Skeletal muscle satellite cell (primary cell): ENCODE measurements at regions not wholly inside any gene's neighbourhood (a gene's known extent, or its start where the extent isn't known, plus 50 kb on each side); places are given as distances from the start of the nearest gene placed in this dataset.
"Not testable (repeated sequence)": the region's sequence is repeated elsewhere in the genome, so short reads cannot be mapped to it uniquely, and the experiment has no call there.

Source experiments
- H3K27me3 ChIP-seq: 2 replicates; pipeline ENCODE4 v1.7.0; 2013; ENCODE audit warnings: low read length; ENCODE audit not compliant: control insufficient read depth, insufficient read depth
- H3K36me3 ChIP-seq: 2 replicates; pipeline ENCODE4 v1.7.0; 2013; ENCODE audit warnings: mild to moderate bottlenecking, control low read depth, low read length; ENCODE audit not compliant: insufficient read depth
- H3K4me1 ChIP-seq: 2 replicates; pipeline ENCODE4 v1.7.0; 2013; ENCODE audit warnings: low read length; ENCODE audit not compliant: control insufficient read depth, insufficient read depth
- H3K4me2 ChIP-seq: 2 replicates; pipeline ENCODE4 v1.7.0; 2013; ENCODE audit warnings: mild to moderate bottlenecking, low read length
- H3K4me3 ChIP-seq: 2 replicates; pipeline ENCODE4 v1.7.0; 2013; ENCODE audit warnings: low read length
- H3K9ac ChIP-seq: 2 replicates; pipeline ENCODE4 v1.7.0; 2013; ENCODE audit warnings: mild to moderate bottlenecking, low read depth, low read length, moderate library complexity
- H3K9me3 ChIP-seq: replicated peaks from 2 replicates; pipeline ENCODE4 v1.7.0; 2013; ENCODE audit warnings: mild to moderate bottlenecking, control low read depth, low read length

- H3K4me1 ChIP-seq, result peaks cover 8% of the 10 kb centered on the region
- no peak overlapping the region for H3K9ac ChIP-seq
These were observed 125.5 kb upstream of the ERRFI1 start for GRCh38 chr1:8151647-8152046.

DNA sequence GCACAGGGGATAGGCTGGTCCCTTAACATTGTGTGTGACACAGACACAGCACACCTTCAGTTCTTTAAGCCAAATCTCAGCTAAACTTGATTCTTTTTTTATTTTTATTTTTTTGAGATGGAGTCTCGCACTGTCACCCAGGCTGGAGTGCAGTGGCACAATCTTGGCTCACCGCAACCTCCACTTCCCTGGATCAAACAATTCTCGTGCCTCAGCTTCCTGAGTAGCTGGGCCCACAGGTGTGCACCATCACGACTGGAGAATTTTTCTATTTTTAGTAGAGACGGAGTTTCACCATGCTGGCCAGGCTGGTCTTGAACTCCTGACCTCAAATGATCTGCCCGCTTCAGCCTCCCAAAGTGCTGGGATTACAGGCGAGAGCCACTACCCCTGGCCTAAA lies 123.6 kb upstream of the ERRFI1 start:
- not testable (repeated sequence) for H3K9ac ChIP-seq, H3K4me2 ChIP-seq, H3K9me3 ChIP-seq, H3K4me1 ChIP-seq, H3K4me3 ChIP-seq, H3K27me3 ChIP-seq, H3K36me3 ChIP-seq

More at GRCh38 chr1:8151647-8152046, 125.5 kb upstream of the ERRFI1 start:
- Histone ChIP-seq H3K9me3 (no peaks in the 10 kb centered on the region), H3K4me2 (no peak overlapping the region), H3K4me3 (no peak overlapping the region), H3K36me3 (no peaks in the 10 kb centered on the region), H3K27me3 (no peaks in the 10 kb centered on the region)

DNA sequence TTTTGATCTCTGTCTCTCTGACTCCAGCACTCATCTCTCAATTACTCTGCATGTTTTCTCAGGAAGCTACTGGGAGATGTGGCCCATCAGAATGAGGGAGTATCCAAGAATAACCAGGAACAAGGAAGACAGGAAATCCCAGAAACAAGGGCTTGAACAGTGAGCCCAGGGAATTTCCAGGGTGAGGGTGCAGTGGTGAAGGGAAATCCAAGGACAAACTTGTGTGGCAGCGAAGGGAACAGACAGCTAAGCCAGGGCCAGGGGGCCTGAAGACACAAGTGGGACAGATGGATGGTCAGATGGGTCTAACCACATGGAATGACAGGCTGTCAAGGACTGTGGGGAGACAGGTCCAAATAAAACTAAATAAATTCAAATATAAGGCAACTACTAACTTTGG lies 121.8 kb upstream of the ERRFI1 start:
- Histone ChIP-seq H3K4me2 (no peak overlapping the region), H3K4me1 (no peaks in the 10 kb centered on the region), H3K27me3 (no peaks in the 10 kb centered on the region), H3K9ac (no peak overlapping the region), H3K36me3 (no peaks in the 10 kb centered on the region), H3K9me3 (no peaks in the 10 kb centered on the region), H3K4me3 (no peak overlapping the region)

GRCh38 chr1:8146257-8146855 lies 120.2 kb upstream of the ERRFI1 start:
- no peak overlapping the region for H3K4me2 ChIP-seq
- H3K27me3 ChIP-seq, result no peaks in the 10 kb centered on the region
- H3K36me3 ChIP-seq, result no peaks in the 10 kb centered on the region
- H3K9ac ChIP-seq, result no peak overlapping the region
- no peaks in the 10 kb centered on the region for H3K9me3 ChIP-seq
- H3K4me3 ChIP-seq, result no peak overlapping the region
- peaks cover 8% of the 10 kb centered on the region for H3K4me1 ChIP-seq

DNA sequence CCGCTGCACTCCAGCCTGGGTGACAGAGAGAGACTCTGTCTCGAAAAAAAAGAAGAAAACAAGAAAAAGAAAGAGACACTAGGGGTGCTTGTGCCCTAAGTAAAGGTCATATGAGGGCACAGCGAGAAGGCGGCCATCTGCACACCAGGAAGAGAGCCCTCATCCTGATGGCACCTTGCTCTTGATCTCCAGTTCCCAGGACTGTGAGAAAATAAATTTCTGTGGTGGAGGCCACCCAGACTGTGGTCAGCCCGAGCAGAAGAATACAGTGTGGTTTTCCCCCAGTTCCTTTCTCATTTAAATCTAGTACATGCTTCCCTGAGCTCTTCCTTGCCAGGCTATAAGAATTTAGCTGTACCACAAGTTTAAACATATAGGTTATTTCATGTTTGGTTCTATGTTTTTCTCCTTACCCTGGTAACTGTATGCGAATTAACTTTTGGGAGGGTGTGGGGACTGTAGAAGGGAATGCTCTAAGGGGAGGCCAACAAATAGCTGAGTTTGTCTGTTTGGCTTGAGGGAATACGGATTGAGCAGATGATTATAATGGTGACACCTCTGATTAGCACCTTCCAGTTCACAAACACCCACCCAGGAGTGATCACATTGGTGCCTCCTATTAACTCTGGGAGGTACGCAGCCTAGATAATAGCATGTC lies 119.6 kb upstream of the ERRFI1 start:
- Histone ChIP-seq H3K9me3 (no peaks in the 10 kb centered on the region), H3K4me3 (no peak overlapping the region)

DNA sequence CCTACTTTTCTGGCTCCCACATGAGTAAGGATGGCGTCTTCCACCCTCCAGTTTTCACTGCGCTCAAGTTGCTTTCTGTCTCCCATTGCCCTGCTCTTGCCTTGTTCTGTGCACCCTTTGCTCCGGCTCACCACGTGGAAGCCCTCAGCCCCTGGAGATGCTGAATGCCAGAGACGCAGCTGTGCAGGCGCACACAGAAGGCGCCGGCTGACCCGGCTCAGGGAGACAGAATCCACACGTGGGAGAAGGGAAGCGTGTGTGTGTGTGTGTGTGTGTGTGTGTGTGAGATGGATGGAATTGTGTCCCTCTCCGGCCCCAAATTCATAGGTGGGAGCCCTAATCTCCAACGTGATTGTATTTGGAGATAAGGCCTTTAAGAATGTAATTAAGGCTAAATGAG lies 118.2 kb upstream of the ERRFI1 start:
- Histone ChIP-seq H3K4me2 (no peak overlapping the region), H3K4me1 (peaks cover 9% of the 10 kb centered on the region), H3K36me3 (no peaks in the 10 kb centered on the region), H3K9me3 (no peaks in the 10 kb centered on the region), H3K9ac (no peak overlapping the region), H3K27me3 (no peaks in the 10 kb centered on the region), H3K4me3 (no peak overlapping the region)

More for the DNA sequence above, 119.6 kb upstream of the ERRFI1 start:
- H3K4me2 ChIP-seq, result no peak overlapping the region
- no peaks in the 10 kb centered on the region for H3K27me3 ChIP-seq
- no peaks in the 10 kb centered on the region for H3K36me3 ChIP-seq
- peaks cover 9% of the 10 kb centered on the region for H3K4me1 ChIP-seq
- H3K9ac ChIP-seq, result no peak overlapping the region

- H3K27me3 ChIP-seq, result no peaks in the 10 kb centered on the region
- H3K4me2 ChIP-seq, result no peak overlapping the region
- H3K4me3 ChIP-seq, result no peak overlapping the region
- H3K9ac ChIP-seq, result no peak overlapping the region
- H3K9me3 ChIP-seq, result no peaks in the 10 kb centered on the region
- H3K4me1 ChIP-seq, result peaks cover 16% of the 10 kb centered on the region
- H3K36me3 ChIP-seq, result no peaks in the 10 kb centered on the region
These were observed 117.0 kb upstream of the ERRFI1 start for GRCh38 chr1:8142955-8143629.

GRCh38 chr1:8139941-8140340 lies 113.8 kb upstream of the ERRFI1 start:
- Histone ChIP-seq H3K4me3 (no peak overlapping the region), H3K36me3 (no peaks in the 10 kb centered on the region), H3K4me2 (no peak overlapping the region), H3K9ac (no peak overlapping the region), H3K9me3 (no peaks in the 10 kb centered on the region), H3K27me3 (no peaks in the 10 kb centered on the region), H3K4me1 (peaks cover 46% of the 10 kb centered on the region)

DNA sequence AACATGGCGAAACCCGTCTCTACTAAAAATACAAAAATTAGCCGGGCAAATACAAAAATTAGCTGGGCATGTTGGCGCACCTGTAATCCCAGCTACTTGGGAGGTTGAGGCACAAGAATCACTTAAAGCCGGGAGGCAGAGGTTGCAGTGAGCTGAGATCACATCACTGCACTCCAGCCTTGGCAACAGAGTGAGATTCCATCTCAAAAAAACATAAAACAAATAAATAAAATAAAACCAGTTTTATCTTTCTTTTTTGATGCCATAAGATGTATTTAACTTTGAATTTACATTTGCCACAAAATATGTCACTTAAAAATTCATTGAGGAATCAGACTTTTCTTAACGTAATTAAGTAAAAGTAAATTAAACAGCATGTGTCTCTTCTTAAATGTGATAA lies 113.3 kb upstream of the ERRFI1 start:
- Histone ChIP-seq H3K9me3 (no peaks in the 10 kb centered on the region), H3K4me1 (peaks cover 51% of the 10 kb centered on the region), H3K27me3 (no peaks in the 10 kb centered on the region), H3K4me2 (no peak overlapping the region), H3K4me3 (no peak overlapping the region), H3K9ac (no peak overlapping the region), H3K36me3 (no peaks in the 10 kb centered on the region)

DNA sequence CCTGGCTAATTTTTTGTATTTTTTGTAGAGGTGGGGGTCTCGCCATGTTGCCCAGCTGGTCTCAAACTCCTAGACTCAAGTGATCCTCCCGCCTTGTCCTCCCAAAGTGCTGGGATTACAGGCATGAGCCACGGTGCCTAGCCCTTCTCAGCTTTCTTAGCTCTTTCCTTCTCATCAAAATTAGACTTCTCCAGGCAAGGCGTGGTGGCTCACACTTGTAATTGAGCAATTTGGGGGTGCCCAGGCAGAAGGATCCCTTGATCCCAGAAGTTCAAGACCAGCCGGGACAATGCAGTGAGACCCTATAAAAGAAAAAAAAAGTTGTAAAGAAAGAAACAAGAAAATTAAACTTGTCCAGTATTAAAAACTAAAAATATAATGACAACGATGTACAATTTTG lies 112.6 kb upstream of the ERRFI1 start:
- peak overlapping the region; percentile 68 for H3K9ac ChIP-seq

GRCh38 chr1:8137481-8138244 lies 111.6 kb upstream of the ERRFI1 start:
- no peaks in the 10 kb centered on the region for H3K27me3 ChIP-seq
- no peak overlapping the region for H3K4me3 ChIP-seq
- no peaks in the 10 kb centered on the region for H3K9me3 ChIP-seq
- peak overlapping the region; percentile 66 for H3K4me2 ChIP-seq
- H3K36me3 ChIP-seq, result no peaks in the 10 kb centered on the region
- peaks cover 68% of the 10 kb centered on the region for H3K4me1 ChIP-seq
- peak overlapping the region; percentile 77 for H3K9ac ChIP-seq

More for the DNA sequence above, 112.6 kb upstream of the ERRFI1 start:
- Histone ChIP-seq H3K4me2 (no peak overlapping the region), H3K4me3 (no peak overlapping the region), H3K36me3 (no peaks in the 10 kb centered on the region), H3K4me1 (peaks cover 58% of the 10 kb centered on the region), H3K27me3 (no peaks in the 10 kb centered on the region), H3K9me3 (no peaks in the 10 kb centered on the region)
